ENCODE measurements at regions not wholly inside any gene's neighbourhood (a gene's known extent, or its start where the extent isn't known, plus 50 kb on each side); places are given as distances from the start of the nearest gene placed in this dataset.
A peak's percentile ranks its signal among the peaks of the same experiment; 100 is the strongest.

- no peak for TF ChIP-seq EZH2 (IDR thresholded peaks at IDR 0.05; ENCODE audit: insufficient read depth, low read length)
- TF ChIP-seq CTCF (IDR thresholded peaks at IDR 0.05; ENCODE audit: insufficient read depth, low read depth, low read length) = no peak
- Histone ChIP-seq H3K36me3 (ENCODE audit: insufficient read depth, low read length) (no peaks in the 10 kb centered on the region), H3K4me2 (ENCODE audit: low read length) (peak overlapping the region; percentile 46), H3K9ac (ENCODE audit: low read length) (no peak overlapping the region), H3K9me3 (ENCODE audit: insufficient read depth, low read depth, low read length) (no peaks in the 10 kb centered on the region), H3K4me1 (ENCODE audit: insufficient read depth, low read length) (peaks cover 18% of the 10 kb centered on the region), H3K27ac (ENCODE audit: low read depth, low read length) (peak overlapping the region; percentile 69), H2AFZ (ENCODE audit: low read depth, low read length) (no peak overlapping the region), H3K4me3 (ENCODE audit: insufficient read depth, low read depth, low read length) (no peak overlapping the region), H3K79me2 (ENCODE audit: insufficient read depth, low read length) (no peaks in the 10 kb centered on the region), H4K20me1 (ENCODE audit: insufficient read depth, low read length) (no peaks in the 10 kb centered on the region), H3K27me3 (ENCODE audit: insufficient read depth, low read length) (no peaks in the 10 kb centered on the region)
- Mint-ChIP-seq H3K4me3 (ENCODE audit: unreplicated experiment) (peak overlapping the region; percentile 23), H3K9me3 (ENCODE audit: unreplicated experiment) (no peaks in the 10 kb centered on the region), H3K27me3 (ENCODE audit: low read depth, unreplicated experiment) (no peaks in the 10 kb centered on the region), H3K27ac (ENCODE audit: unreplicated experiment) (peak overlapping the region; percentile 100), H3K36me3 (ENCODE audit: low read depth, unreplicated experiment) (no peaks in the 10 kb centered on the region), H3K4me1 (ENCODE audit: low read depth, unreplicated experiment) (peaks cover 18% of the 10 kb centered on the region)
- DNase-seq (ENCODE audit: low read depth) = peak; percentile 97
- peak; percentile 99 for FAIRE-seq
Measured at GRCh38 chrX:42096265-42096920, 173.0 kb upstream of the CASK start.

GRCh38 chrX:42094218-42094617 lies 170.9 kb upstream of the CASK start:
- Histone ChIP-seq H3K79me2 (ENCODE audit: insufficient read depth, low read length) (no peaks in the 10 kb centered on the region), H4K20me1 (ENCODE audit: insufficient read depth, low read length) (no peaks in the 10 kb centered on the region), H3K9me3 (ENCODE audit: insufficient read depth, low read depth, low read length) (no peaks in the 10 kb centered on the region), H3K4me1 (ENCODE audit: insufficient read depth, low read length) (peaks cover 18% of the 10 kb centered on the region), H3K36me3 (ENCODE audit: insufficient read depth, low read length) (no peaks in the 10 kb centered on the region), H3K27ac (ENCODE audit: low read depth, low read length) (no peak overlapping the region), H3K4me3 (ENCODE audit: insufficient read depth, low read depth, low read length) (no peak overlapping the region), H3K27me3 (ENCODE audit: insufficient read depth, low read length) (no peaks in the 10 kb centered on the region), H2AFZ (ENCODE audit: low read depth, low read length) (no peak overlapping the region), H3K9ac (ENCODE audit: low read length) (no peak overlapping the region), H3K4me2 (ENCODE audit: low read length) (peak overlapping the region; percentile 36)
- Mint-ChIP-seq H3K9me3 (ENCODE audit: unreplicated experiment) (no peaks in the 10 kb centered on the region), H3K4me1 (ENCODE audit: low read depth, unreplicated experiment) (peaks cover 21% of the 10 kb centered on the region), H3K4me3 (ENCODE audit: unreplicated experiment) (no peak overlapping the region), H3K27me3 (ENCODE audit: low read depth, unreplicated experiment) (no peaks in the 10 kb centered on the region), H3K27ac (ENCODE audit: unreplicated experiment) (no peak overlapping the region), H3K36me3 (ENCODE audit: low read depth, unreplicated experiment) (no peaks in the 10 kb centered on the region)
- peak; percentile 95 for FAIRE-seq
- TF ChIP-seq EZH2 (IDR thresholded peaks at IDR 0.05; ENCODE audit: insufficient read depth, low read length) (no peak), CTCF (IDR thresholded peaks at IDR 0.05; ENCODE audit: insufficient read depth, low read depth, low read length) (no peak)
- peak; percentile 14 for DNase-seq (ENCODE audit: low read depth)

GRCh38 chrX:42093756-42094155 lies 170.4 kb upstream of the CASK start:
- Histone ChIP-seq H3K27ac (ENCODE audit: low read depth, low read length) (no peak overlapping the region), H3K36me3 (ENCODE audit: insufficient read depth, low read length) (no peaks in the 10 kb centered on the region), H3K4me3 (ENCODE audit: insufficient read depth, low read depth, low read length) (no peak overlapping the region), H2AFZ (ENCODE audit: low read depth, low read length) (no peak overlapping the region), H3K79me2 (ENCODE audit: insufficient read depth, low read length) (no peaks in the 10 kb centered on the region), H3K9me3 (ENCODE audit: insufficient read depth, low read depth, low read length) (no peaks in the 10 kb centered on the region), H3K9ac (ENCODE audit: low read length) (no peak overlapping the region), H3K4me1 (ENCODE audit: insufficient read depth, low read length) (peaks cover 18% of the 10 kb centered on the region), H3K4me2 (ENCODE audit: low read length) (peak overlapping the region; percentile 36), H4K20me1 (ENCODE audit: insufficient read depth, low read length) (no peaks in the 10 kb centered on the region), H3K27me3 (ENCODE audit: insufficient read depth, low read length) (no peaks in the 10 kb centered on the region)
- Mint-ChIP-seq H3K4me1 (ENCODE audit: low read depth, unreplicated experiment) (peaks cover 24% of the 10 kb centered on the region), H3K9me3 (ENCODE audit: unreplicated experiment) (no peaks in the 10 kb centered on the region), H3K27me3 (ENCODE audit: low read depth, unreplicated experiment) (no peaks in the 10 kb centered on the region), H3K4me3 (ENCODE audit: unreplicated experiment) (no peak overlapping the region), H3K36me3 (ENCODE audit: low read depth, unreplicated experiment) (no peaks in the 10 kb centered on the region), H3K27ac (ENCODE audit: unreplicated experiment) (no peak overlapping the region)
- peak; percentile 13 for DNase-seq (ENCODE audit: low read depth)
- TF ChIP-seq EZH2 (IDR thresholded peaks at IDR 0.05; ENCODE audit: insufficient read depth, low read length) (no peak), CTCF (IDR thresholded peaks at IDR 0.05; ENCODE audit: insufficient read depth, low read depth, low read length) (no peak)
- FAIRE-seq = no peak
